ENCODE measurements at regions not wholly inside any gene's neighbourhood (a gene's known extent, or its start where the extent isn't known, plus 50 kb on each side); places are given as distances from the start of the nearest gene placed in this dataset.

GRCh38 chr2:145674705-145675104, 1154.8 kb upstream of the ZEB2 start:
- TF ChIP-seq, protein P1, sequence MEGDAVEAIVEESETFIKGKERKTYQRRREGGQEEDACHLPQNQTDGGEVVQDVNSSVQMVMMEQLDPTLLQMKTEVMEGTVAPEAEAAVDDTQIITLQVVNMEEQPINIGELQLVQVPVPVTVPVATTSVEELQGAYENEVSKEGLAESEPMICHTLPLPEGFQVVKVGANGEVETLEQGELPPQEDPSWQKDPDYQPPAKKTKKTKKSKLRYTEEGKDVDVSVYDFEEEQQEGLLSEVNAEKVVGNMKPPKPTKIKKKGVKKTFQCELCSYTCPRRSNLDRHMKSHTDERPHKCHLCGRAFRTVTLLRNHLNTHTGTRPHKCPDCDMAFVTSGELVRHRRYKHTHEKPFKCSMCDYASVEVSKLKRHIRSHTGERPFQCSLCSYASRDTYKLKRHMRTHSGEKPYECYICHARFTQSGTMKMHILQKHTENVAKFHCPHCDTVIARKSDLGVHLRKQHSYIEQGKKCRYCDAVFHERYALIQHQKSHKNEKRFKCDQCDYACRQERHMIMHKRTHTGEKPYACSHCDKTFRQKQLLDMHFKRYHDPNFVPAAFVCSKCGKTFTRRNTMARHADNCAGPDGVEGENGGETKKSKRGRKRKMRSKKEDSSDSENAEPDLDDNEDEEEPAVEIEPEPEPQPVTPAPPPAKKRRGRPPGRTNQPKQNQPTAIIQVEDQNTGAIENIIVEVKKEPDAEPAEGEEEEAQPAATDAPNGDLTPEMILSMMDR (IDR thresholded peaks at IDR 0.05), result no peak
- TF ChIP-seq POLR2A (IDR thresholded peaks at IDR 0.05) (no peak), EP300 (IDR thresholded peaks at IDR 0.05) (no peak)

Measured in sigmoid colon (tissue), 4 donors.